ENCODE measurements at regions not wholly inside any gene's neighbourhood (a gene's known extent, or its start where the extent isn't known, plus 50 kb on each side); places are given as distances from the start of the nearest gene placed in this dataset.

- TF ChIP-seq GATA2 (IDR thresholded peaks at IDR 0.05; ENCODE audit: low read depth, low read length) = no peak
- no peak for TF ChIP-seq GATA3 (IDR thresholded peaks at IDR 0.05; ENCODE audit: low read depth, low read length)
Measured at GRCh38 chr22:48376428-48376827, 1451.2 kb downstream of the BRD1 start.
